Bone marrow (tissue), 2 donors: ENCODE measurements at regions not wholly inside any gene's neighbourhood (a gene's known extent, or its start where the extent isn't known, plus 50 kb on each side); places are given as distances from the start of the nearest gene placed in this dataset.

ENCODE experiments used
- DNase-seq, 2 donors: peaks; one replicate each; lab custom pipeline; 2025; lab: John Stamatoyannopoulos, UW

- DNase-seq, result no peak
Observed at GRCh38 chr17:69851736-69852135, 223.3 kb upstream of the KCNJ16 start.

DNA sequence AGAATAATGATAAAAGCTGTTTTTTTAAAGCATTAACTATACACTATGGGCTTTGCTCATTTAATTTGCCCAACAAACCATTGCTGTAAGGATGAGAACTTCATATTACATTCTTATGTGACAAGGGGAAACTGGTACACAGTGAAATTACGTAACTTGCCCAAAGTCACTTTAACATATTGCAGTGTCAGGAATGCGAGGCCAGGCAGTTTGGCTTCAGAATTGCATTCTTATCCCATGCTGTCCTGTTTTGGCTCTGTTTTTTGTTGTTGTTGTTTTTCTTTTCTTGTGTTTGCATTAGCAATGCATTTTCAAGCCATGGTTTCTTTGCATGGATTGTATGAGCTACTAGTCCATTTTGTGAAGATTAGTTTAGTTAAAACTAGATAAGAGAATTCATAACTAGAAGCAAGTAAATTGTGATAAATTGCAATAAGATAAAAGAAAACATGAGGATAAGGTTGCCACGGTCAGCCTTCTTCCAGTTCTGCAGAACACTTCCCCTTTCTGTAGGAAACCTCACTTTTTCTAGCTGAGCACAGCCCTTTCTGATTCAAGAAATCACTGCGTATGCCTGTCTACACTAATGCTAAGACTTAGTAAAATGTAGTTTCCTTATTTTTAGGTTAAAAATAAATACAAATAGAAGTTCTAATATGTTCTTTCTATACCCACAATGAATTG, 221.3 kb upstream of the KCNJ16 start:
- no peak for DNase-seq

- no peak for DNase-seq
Observed at GRCh38 chr17:69854225-69854780, 220.7 kb upstream of the KCNJ16 start.

GRCh38 chr17:69856946-69857345, 218.1 kb upstream of the KCNJ16 start:
- no peak for DNase-seq

DNA sequence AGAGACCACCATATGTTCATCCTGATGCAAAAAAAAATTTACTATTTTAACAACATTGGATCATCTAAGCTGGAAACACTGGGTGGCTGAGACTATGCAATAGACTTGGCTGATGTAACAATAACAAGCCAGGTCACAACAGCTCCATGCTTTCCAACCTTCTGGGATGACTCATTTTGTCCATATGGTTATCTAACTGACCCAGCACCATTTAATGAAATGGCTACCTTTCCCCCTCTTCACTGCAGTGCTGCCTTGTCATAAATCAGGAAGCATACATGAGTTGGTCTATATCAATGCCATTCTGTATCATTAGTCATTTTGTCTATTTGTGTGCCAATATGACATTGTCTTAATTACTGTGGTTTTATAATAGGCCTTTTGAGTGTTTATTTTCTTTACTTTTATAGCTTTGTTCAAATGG, 217.6 kb upstream of the KCNJ16 start:
- no peak for DNase-seq

- DNase-seq, result no peak
Observed at GRCh38 chr17:69858460-69858859, 216.6 kb upstream of the KCNJ16 start.

GRCh38 chr17:69860142-69860680, 214.8 kb upstream of the KCNJ16 start:
- DNase-seq, result no peak

DNA sequence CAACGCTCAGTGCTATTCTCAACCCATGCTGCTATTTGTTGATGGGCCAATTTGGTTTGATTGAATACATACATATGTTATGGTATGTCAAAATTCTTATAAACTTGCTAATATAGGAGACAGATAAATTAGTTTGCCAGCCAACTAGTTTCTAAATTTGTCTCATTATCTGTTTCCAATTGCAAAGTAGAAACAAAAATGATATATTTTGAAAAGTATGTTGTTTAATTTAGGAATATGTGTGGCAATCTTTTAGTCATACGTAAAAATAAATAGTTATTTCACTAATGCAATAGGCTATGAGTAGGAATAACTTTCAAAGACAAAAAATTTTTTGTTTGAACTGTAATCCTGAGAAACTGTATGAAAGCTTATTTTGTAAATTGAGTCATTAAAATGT, 210.6 kb upstream of the KCNJ16 start:
- DNase-seq, result no peak

DNA sequence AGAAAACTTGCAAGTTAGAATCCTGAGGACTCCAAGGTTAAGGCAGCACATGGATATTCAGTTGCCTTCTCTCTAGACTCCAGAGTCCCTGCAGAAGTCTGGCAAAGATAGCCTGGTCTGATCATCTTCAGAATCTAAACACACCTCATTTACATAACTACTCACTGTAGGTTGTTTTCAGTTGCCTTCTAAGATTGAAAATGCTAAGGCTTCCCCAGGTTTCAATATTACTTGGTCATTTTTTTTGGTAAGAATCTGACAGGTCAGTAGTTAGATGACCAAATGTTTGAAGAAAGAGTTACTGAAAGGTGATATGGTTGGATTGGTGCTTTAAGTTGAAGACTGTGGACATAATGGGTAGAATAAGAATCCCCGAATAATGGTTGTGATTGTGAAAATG, 205.4 kb upstream of the KCNJ16 start:
- no peak for DNase-seq

DNA sequence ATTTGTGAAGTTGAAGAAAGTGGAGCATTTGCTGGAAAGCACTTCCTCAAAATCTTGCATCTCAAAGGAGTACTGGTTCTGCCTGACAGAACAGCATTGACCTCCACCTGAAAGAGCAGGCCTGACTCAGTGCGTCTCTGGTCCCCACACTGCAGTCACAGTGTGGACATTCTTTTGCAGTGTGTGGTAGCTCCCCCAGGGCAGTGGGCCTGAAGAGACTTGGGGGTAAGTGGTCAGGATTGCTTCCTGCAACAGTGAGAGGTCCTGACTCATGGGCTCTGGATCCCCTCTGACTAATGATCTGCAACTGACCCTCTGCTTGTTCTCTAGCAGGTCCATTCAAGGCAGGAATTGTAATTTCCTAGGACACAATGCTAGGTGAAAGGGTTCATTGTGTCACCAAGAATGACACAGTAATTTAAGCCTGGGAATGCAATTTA, 204.9 kb upstream of the KCNJ16 start:
- no peak for DNase-seq

DNA sequence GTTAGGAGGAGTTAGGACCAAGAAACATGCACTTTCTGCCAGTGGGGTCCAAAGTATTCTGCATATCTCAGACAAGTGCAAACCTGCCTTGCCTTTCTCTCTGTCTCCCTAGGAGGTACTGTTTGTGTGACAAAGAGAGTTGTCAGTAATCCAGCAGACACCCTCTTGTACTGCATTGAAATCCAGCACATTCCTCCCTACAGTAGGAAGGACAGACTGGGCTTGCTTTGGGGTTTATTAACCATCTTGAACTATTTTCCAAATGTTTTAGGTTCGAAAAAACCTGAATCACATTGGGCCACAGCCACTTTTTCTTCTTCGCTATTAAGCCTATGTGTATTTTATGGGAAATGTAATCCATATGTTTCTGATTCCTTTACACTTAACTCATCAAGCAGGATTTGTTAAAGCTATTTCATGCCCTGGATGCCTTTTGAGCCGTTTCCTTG, 204.2 kb upstream of the KCNJ16 start:
- no peak for DNase-seq

DNA sequence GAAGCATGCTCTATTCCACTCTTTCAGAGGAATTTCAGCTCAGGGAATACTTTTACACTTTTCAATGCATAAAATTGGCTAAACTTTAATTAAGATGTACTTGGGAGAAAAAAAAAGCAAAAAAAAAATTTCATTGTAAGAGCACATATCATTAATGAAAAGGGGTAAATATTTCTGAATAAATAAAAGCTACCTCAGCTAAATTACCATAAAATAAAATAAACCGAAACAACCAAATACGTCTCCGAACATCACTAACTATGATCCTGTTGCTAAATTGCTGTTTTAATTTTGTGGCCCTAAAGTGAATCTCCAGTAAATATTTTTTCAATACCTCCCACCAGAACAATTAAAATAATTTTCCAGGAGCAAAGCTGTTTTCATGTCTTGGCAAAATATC, 203.7 kb upstream of the KCNJ16 start:
- DNase-seq, result no peak

- DNase-seq, result no peak
Observed at GRCh38 chr17:69872675-69873262, 202.3 kb upstream of the KCNJ16 start.

DNA sequence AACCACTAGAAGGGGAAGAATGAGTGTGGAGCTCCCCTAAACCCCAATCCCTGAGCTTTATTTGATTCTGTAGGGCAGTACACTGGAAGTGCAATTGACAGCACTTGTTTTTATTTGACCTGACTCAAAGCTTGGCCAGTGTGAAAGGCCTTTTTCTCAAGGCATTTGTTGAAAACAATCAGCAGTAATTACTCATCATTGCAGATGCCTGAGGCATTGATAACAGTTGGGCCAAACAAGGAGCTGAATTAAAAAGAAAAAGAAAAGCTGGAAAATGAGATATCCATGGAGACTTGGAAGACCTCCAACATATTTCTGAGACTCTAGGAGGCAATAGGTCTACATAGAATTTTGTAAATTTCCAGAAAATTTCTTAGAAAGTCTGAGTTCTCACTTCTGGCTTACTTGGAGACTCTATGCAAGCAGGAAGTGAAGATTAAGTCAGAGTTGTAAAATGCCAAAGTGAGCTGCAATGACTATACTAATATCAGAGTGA, 200.8 kb upstream of the KCNJ16 start:
- no peak for DNase-seq

- no peak for DNase-seq
Observed at GRCh38 chr17:69876757-69877156, 198.3 kb upstream of the KCNJ16 start.

- DNase-seq, result no peak
Observed at GRCh38 chr17:69878661-69879060, 196.4 kb upstream of the KCNJ16 start.

DNA sequence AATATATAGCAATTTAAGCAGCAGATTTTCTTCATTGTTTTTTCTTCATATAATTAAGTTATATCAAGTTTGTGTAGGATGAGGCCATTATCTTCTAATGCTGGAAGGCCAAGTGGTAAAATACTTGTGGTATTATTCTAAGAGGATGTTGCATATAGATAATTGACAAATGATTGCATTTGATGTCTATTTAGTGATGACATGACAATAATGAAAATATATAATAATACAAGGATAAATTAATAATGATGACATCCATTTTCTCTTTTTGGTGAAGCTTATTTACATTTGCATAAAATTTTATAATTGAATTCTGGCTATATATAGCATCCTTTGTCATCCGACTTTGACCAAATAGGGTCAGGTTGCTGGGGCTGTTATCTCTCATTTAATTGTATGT, 195.4 kb upstream of the KCNJ16 start:
- DNase-seq, result no peak

- no peak for DNase-seq
Observed at GRCh38 chr17:69880591-69881112, 194.4 kb upstream of the KCNJ16 start.

DNA sequence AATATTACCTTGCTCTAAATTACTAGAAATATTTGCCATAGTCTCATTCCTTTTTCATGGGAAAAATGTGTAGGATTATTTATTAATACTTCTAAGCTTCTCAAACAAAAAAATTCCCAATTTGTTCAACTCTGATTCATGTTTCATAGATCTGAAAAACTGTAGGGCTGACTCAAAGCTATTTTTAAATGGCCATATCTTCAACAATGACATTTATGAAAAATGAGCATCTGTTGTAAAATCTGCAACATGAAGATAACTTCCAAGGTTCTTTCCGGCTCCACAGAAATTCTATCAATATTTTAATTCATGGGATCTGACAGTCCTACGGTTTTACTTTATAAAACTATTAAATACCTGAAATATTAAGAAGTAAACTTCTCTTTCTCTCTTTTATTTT, 192.7 kb upstream of the KCNJ16 start:
- DNase-seq, result no peak

GRCh38 chr17:69883120-69883519, 191.9 kb upstream of the KCNJ16 start:
- DNase-seq, result no peak

- DNase-seq, result no peak
Observed at GRCh38 chr17:69884356-69884755, 190.7 kb upstream of the KCNJ16 start.

GRCh38 chr17:69884846-69885245, 190.2 kb upstream of the KCNJ16 start:
- no peak for DNase-seq

GRCh38 chr17:69898601-69899000, 176.4 kb upstream of the KCNJ16 start:
- no peak for DNase-seq
